Iris pigment epithelial cell (primary cell): ENCODE measurements at regions not wholly inside any gene's neighbourhood (a gene's known extent, or its start where the extent isn't known, plus 50 kb on each side); places are given as distances from the start of the nearest gene placed in this dataset.

Source experiments
- DNase-seq: peaks from one replicate; pipeline ENCODE4 v3.0.0-alpha.2; 2011; ENCODE audit warnings: low read depth

GRCh38 chr15:95655089-95655607 is 675.4 kb upstream of the NR2F2 start:
- no peak for DNase-seq

DNA sequence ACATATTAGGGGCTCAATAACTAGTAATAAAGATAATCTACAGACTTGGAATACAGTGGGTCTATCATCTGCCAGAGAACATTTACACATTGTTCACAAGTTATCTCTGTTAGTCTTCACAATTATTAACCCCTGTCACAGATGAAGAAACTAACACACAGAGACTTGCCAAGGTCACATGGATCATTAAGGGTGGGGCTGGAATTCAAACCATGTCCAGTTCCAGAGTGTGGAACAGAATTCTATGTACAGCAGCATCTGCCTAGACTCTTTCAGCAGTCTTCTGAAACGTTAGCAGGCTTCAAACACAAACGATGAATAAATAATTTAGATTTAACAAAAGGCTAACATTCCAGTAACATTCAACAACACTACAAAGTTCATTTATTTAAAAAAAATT is 673.9 kb upstream of the NR2F2 start:
- DNase-seq, result no peak

GRCh38 chr15:95658799-95659198 is 671.7 kb upstream of the NR2F2 start:
- DNase-seq, result no peak

GRCh38 chr15:95659656-95660055 is 670.8 kb upstream of the NR2F2 start:
- DNase-seq, result no peak

DNA sequence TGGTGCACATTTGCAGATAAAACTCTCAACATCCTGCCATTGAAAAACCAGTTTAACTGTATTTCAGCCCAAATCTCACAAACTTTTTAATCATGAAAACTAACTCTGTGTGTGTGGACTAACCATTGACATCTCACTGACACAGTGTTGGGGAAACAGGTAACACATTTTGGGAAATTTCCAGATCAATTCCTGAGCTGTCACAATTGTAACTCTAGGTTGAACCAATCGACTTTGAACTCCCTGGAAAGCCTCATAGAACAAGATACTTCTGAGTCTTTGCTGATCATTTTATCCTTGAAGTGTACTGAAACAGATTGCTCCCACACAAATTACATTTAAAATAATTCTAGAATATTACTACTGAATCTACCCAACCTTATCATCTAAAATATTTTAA is 667.9 kb upstream of the NR2F2 start:
- DNase-seq, result no peak

DNA sequence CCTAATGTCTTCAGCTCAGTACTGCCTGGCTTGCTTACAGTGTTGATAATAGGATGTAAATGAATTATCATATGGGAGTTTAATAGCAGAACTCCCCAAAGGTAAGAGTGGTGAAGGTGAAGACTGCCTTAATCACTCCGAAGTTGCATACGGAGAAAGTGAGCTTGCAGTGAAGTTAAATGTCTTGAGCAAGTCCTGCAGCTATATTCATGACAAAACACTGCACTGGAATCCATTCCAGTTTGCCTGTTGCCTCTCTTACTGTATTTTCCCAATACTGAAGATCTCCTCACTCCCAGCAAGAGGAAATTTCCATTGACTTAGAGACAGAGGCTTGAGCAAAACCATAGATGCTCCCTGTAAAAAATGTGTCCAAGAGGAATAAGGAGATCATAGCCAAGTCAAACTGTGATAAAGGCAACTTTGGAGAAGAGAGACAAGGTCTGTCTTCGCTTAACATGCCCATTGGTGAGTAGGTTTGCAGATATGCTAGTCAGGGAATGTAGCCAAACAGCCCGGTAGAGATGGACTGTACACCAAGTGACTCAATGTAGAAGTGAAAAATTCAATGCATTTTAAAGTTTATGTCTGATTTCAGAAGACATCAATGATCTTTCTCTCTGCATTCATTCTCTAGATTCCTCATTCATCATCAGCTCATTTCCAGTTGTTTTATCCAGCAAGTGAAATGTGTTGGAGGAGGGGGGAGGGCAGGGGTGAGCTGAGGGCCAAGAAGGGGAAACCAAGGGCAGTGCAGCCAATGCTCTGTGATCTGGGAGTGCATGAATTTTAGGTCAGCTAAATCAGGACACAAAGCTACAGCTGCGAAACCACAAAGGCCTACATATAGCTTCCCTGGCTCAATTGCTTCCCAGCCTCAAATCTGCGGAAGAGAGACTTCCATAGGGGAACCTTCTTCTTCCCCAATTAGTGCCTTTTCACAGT is 667.1 kb upstream of the NR2F2 start:
- DNase-seq, result peak; percentile 77

DNA sequence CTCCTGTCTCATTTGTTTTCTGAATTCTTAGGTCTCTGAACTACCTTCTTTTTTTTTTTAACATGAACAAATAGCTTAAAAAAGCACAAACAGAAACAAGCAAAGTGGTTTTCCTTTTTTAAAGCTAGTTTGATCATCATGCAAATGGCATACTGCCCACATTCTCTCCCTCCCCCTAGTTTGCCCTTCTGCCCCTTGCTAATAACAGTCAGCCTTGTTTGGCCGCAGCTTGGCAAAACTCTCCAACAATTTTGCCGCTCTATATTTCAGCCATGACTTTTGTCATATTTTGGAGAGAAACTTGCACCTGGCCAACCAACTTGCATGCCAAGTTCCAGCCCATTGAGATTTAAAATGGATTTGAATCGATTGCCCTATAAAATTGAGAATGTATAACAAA is 666.0 kb upstream of the NR2F2 start:
- DNase-seq, result peak; percentile 32

- peak; percentile 52 for DNase-seq
Measured at GRCh38 chr15:95669146-95669922, 661.2 kb upstream of the NR2F2 start.

GRCh38 chr15:95674031-95674430 is 656.5 kb upstream of the NR2F2 start:
- no peak for DNase-seq

- no peak for DNase-seq
Measured at GRCh38 chr15:95676500-95676899, 654.0 kb upstream of the NR2F2 start.

DNA sequence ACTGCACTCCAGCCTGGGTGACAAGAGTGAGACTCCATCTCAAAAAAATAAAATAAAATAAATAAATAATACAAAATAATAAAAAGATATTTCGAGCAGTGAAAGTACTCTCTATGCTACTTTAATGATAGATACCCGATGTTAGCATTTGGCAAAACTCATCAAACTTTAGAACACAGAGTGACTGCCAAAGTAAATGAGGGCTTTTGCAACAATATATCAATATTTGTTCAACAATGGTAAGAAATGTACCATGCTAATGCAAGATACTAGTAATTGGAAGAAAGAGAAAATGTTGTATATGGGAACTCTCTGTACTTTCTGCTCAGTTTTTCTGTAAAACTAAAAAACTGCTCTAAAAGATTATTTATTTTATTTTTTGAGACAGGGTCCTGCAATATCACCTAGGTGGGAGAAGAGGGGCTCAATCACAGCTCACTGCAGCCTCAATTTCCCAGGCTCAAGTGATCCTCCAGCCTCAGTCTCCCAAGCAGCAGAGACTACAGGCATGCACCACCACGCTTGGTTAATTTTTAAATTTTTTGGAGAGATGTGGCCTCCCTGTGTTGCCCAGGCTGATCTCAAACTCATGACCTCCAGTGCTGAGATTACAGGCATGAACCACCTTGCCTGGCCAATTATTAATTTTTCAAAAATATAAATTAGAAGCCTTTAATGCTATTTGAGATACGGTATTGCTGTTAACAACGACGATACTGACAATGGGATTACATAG is 650.5 kb upstream of the NR2F2 start:
- DNase-seq, result no peak

GRCh38 chr15:95680728-95681127 is 649.8 kb upstream of the NR2F2 start:
- peak; percentile 21 for DNase-seq

DNA sequence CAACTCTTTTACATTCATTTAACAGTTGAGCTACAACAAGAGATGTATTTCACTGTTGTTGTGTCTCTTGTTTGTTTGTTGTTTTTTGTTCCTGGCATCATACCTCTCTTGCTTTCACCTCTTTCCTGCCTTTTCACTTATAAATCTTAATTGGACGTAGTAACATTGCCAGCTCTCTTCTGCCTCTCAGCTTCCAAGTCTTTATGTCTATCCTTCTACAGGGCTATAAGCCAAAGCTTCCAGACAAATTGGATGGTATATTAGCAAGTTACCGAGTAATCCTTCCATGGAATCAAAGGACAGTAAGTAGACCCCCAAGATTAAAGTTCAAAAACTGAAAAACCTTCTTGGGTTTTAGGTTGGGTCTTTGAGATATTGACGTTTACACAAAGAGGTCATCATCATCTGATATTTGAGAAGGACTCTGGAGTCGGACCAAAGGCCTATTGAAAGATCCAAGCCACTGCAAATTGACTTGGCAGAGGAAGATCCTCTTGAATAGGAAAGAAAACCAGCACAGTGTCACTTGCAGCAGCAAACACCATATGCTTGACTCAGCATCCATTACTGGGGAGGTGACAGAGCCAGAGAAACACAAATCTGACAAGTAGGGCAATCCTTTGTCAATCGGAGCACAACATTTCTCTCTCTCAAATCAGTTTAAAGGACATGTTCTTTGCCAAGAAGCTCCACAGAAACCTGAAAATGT is 648.5 kb upstream of the NR2F2 start:
- DNase-seq, result no peak

GRCh38 chr15:95684126-95684525 is 646.4 kb upstream of the NR2F2 start:
- DNase-seq, result peak; percentile 15

DNA sequence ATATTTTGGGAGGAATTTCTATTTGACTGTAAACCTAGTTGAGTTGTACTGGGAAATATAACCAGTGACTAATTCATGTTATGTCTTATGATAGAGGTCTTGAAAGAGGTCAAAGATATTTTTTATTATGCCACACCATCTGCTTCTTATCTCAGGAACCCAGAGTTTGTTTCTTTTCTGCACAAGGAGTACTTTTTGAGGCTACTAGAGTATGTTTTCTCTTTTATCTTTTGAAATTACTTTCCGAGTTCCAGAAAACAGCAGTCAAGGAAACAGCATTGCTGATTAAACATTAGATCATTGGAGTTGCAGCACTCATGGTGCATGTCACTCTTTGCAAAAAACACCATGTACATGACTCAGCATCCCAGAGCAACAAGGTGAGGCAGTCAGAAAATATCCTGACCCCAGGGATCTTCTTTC is 645.8 kb upstream of the NR2F2 start:
- peak; percentile 95 for DNase-seq

DNA sequence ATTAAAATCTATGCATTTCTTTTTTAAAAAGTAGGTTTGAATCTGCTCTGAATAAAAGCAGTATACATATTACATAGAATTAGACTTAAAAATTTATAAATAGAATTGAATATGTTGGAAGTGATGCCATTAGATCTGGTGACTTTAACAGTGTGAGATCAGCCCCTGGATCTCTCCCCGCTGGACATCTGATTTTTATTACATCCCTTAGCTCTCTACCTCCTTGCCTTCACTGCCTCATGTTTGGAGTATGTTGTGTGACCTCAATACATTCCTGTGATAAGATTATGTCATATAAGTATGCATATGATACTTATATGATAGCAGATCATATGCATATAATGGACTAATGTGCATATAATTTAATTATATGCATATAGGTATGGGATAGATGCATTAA is 643.4 kb upstream of the NR2F2 start:
- no peak for DNase-seq

DNA sequence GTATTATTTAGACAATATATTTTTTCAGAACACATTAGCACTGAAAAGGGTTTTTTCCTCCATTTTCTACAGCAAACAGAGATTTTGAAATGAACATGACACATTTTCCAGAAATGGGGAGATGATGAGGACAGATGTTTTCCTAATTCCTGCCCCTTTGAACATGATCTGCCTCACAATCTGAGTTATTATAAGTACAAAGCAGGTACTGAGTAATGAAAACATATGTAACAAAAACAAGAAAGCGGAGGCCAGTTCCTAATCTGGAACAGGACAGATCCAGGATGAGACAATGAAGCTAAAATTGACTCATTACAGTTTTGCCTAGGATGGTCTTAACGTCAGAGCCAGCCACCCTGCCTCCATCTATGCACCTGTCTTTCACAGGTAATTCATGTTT is 642.8 kb upstream of the NR2F2 start:
- DNase-seq, result no peak

- DNase-seq, result no peak
Measured at GRCh38 chr15:95690631-95691340, 639.7 kb upstream of the NR2F2 start.

DNA sequence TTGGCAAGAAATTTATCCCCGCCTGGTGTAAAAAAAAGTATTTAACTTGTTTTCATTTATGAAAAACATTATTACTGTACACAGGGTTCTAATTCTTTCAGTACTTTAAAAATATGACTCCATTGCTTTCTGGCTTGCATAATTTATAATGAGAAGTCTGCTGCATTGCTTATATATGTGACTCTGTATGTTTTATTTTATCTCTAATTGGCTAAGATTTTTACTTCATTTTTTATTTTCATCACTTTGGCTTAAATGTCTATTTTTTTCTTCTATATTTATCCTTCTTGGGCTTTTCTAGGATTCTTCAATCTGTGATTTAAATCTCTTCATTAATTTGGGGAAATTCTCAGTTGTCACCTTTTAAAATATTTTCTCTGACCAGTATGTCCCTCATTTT is 636.6 kb upstream of the NR2F2 start:
- no peak for DNase-seq

DNA sequence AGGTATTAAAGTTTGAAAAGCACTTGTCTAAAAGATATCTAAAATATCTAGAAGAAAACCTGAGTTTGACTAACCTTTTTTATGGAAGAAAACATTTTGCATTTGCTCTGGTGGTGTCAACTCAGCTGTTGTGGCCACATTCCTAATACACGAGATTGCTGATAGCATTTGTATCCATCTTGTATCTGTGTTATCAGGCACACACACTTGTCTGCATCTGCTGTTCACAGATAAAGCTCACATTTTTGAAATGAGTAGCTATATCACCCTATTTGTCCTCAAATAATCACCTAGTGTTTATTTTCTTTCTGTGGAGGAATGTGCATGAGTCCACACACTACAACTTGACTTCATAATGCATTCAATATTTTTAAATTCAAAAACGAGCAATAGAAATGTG is 632.3 kb upstream of the NR2F2 start:
- peak; percentile 16 for DNase-seq

- no peak for DNase-seq
Measured at GRCh38 chr15:95698951-95699350, 631.5 kb upstream of the NR2F2 start.
